SU-DHL-6 (cell line): ENCODE measurements at regions not wholly inside any gene's neighbourhood (a gene's known extent, or its start where the extent isn't known, plus 50 kb on each side); places are given as distances from the start of the nearest gene placed in this dataset.

Experiments
- H2AFZ ChIP-seq: fragments of 200-600 bp; sonication (generic); 2 replicates; pipeline ENCODE4 v1.6.1; 2014; ENCODE audit warnings: low read depth, mild to moderate bottlenecking, moderate library complexity, mixed read lengths, antibody characterized with exemption, low read length; ENCODE audit not compliant: severe bottlenecking
- H3F3A ChIP-seq: fragments of 200-600 bp; shearing (Covaris generic); 2 replicates; pipeline ENCODE4 v1.6.0; 2016; ENCODE audit warnings: antibody characterized with exemption, mild to moderate bottlenecking; ENCODE audit not compliant: insufficient read depth
- H3K27ac ChIP-seq: fragments of 200-600 bp; sonication (generic); 2 replicates; pipeline ENCODE4 v1.5.1; 2016; ENCODE audit warnings: low read depth, mild to moderate bottlenecking, low read length, moderate library complexity, mixed read lengths
- H3K27me3 ChIP-seq: fragments of 200-600 bp; sonication (generic), shearing (Covaris generic); 2 replicates; pipeline ENCODE4 v1.6.0; 2014; ENCODE audit warnings: mild to moderate bottlenecking, low read length
- H3K36me3 ChIP-seq: fragments of 200-600 bp; sonication (generic); 2 replicates; pipeline ENCODE4 v1.6.1; 2014; ENCODE audit warnings: mild to moderate bottlenecking, low read length, mixed read lengths
- H3K4me2 ChIP-seq: fragments of 300-600, 200-600 bp; shearing (Covaris generic), sonication (generic); 2 replicates; pipeline ENCODE4 v1.6.0; 2014; ENCODE audit warnings: low read length, low read depth, mild to moderate bottlenecking; ENCODE audit not compliant: poor library complexity, severe bottlenecking
- H3K4me3 ChIP-seq: fragments of 200-600 bp; sonication (generic); 2 replicates; pipeline ENCODE4 v1.5.1; 2014; ENCODE audit warnings: antibody characterized with exemption, low read length, mild to moderate bottlenecking, mixed read lengths; ENCODE audit not compliant: insufficient read depth, poor library complexity, severe bottlenecking
- H3K79me2 ChIP-seq: fragments of 200-600 bp; sonication (generic); 2 replicates; pipeline ENCODE4 v1.6.1; 2014; ENCODE audit warnings: mild to moderate bottlenecking, low read length, moderate library complexity; ENCODE audit not compliant: insufficient read depth
- H3K9ac ChIP-seq: fragments of 200-600 bp; sonication (generic); 2 replicates; pipeline ENCODE4 v1.7.0; 2014; ENCODE audit warnings: mild to moderate bottlenecking, low read length
- H3K9me2 ChIP-seq: fragments of 200-600 bp; sonication (generic); replicated peaks from 2 replicates; pipeline ENCODE4 v1.6.1; 2014; ENCODE audit warnings: low read length; ENCODE audit not compliant: insufficient read depth
- H3K9me3 ChIP-seq: fragments of 200-600 bp; sonication (generic); 2 replicates; pipeline ENCODE4 v1.6.1; 2014; ENCODE audit warnings: low read length, mixed read lengths; ENCODE audit not compliant: insufficient read depth
- H4K20me1 ChIP-seq: fragments of 200-600 bp; sonication (generic); 2 replicates; pipeline ENCODE4 v1.6.1; 2014; ENCODE audit warnings: low read depth, mild to moderate bottlenecking, antibody characterized with exemption, low read length, moderate library complexity, mixed read lengths
- CTCF ChIP-seq: fragments of 200-600 bp; sonication (generic); IDR thresholded peaks from one replicate; pipeline ENCODE4 v1.5.1; 2017; ENCODE audit warnings: antibody characterized with exemption, mild to moderate bottlenecking, low read length, moderate library complexity; ENCODE audit not compliant: insufficient read depth, poor library complexity, severe bottlenecking
- EZH2phosphoT487 ChIP-seq: fragments of 200-600 bp; sonication (generic), shearing (Covaris generic); conservative IDR thresholded peaks from 2 replicates; pipeline ENCODE4 v1.6.1; 2018; ENCODE audit warnings: mild to moderate bottlenecking, antibody characterized with exemption, low read length, moderate library complexity, mixed read lengths

GRCh38 chr14:38432186-38432585 is 176.3 kb upstream of the CLEC14A start:
- Histone ChIP-seq H2AFZ (no peak overlapping the region), H3K9ac (no peak overlapping the region), H4K20me1 (no peaks in the 10 kb centered on the region), H3K4me3 (no peak overlapping the region), H3F3A (no peaks in the 10 kb centered on the region), H3K36me3 (no peaks in the 10 kb centered on the region), H3K4me2 (no peak overlapping the region), H3K79me2 (no peaks in the 10 kb centered on the region), H3K27ac (no peak overlapping the region), H3K9me2 (no peaks in the 10 kb centered on the region), H3K27me3 (no peaks in the 10 kb centered on the region), H3K9me3 (no peaks in the 10 kb centered on the region)
- TF ChIP-seq CTCF: no peak

- Histone ChIP-seq H3K9me2 (no peaks in the 10 kb centered on the region), H3K4me3 (no peak overlapping the region), H3K27me3 (no peaks in the 10 kb centered on the region), H3K9ac (no peak overlapping the region), H4K20me1 (no peaks in the 10 kb centered on the region), H3K36me3 (no peaks in the 10 kb centered on the region), H3K27ac (no peak overlapping the region), H3K9me3 (no peaks in the 10 kb centered on the region), H2AFZ (no peak overlapping the region), H3K79me2 (no peaks in the 10 kb centered on the region), H3K4me2 (no peak overlapping the region), H3F3A (no peaks in the 10 kb centered on the region)
- TF ChIP-seq EZH2phosphoT487: no peak
- no peak for TF ChIP-seq CTCF
Observed at GRCh38 chr14:38431156-38431555, 175.3 kb upstream of the CLEC14A start.

GRCh38 chr14:38430522-38430921 is 174.6 kb upstream of the CLEC14A start:
- H3K4me2 ChIP-seq: no peak overlapping the region
- no peak overlapping the region for H2AFZ ChIP-seq
- H3K27me3 ChIP-seq: no peaks in the 10 kb centered on the region

More at GRCh38 chr14:38430522-38430921, 174.6 kb upstream of the CLEC14A start:
- no peaks in the 10 kb centered on the region for H3K9me3 ChIP-seq
- H3F3A ChIP-seq: no peaks in the 10 kb centered on the region
- H3K4me3 ChIP-seq: no peak overlapping the region
- no peaks in the 10 kb centered on the region for H3K36me3 ChIP-seq
- H3K79me2 ChIP-seq: no peaks in the 10 kb centered on the region
- no peaks in the 10 kb centered on the region for H4K20me1 ChIP-seq
- H3K9me2 ChIP-seq: no peaks in the 10 kb centered on the region
- H3K27ac ChIP-seq: no peak overlapping the region
- TF ChIP-seq CTCF (no peak), EZH2phosphoT487 (no peak)
- no peak overlapping the region for H3K9ac ChIP-seq
